Mesodermal cell (in vitro differentiated cells): ENCODE measurements at regions not wholly inside any gene's neighbourhood (a gene's known extent, or its start where the extent isn't known, plus 50 kb on each side); places are given as distances from the start of the nearest gene placed in this dataset.

Experiments used
- H3K27ac ChIP-seq: 2 replicates; pipeline ENCODE4 v1.7.0; 2013; ENCODE audit warnings: mild to moderate bottlenecking, low read depth, low read length, moderate library complexity; ENCODE audit not compliant: severe bottlenecking
- H3K36me3 ChIP-seq: 2 replicates; pipeline ENCODE4 v1.7.1; 2013; ENCODE audit warnings: mild to moderate bottlenecking, low read length, moderate library complexity; ENCODE audit not compliant: control insufficient read depth, insufficient read depth
- H3K4me1 ChIP-seq: one replicate; pipeline ENCODE4 v1.7.1; 2013; ENCODE audit warnings: mild to moderate bottlenecking, low read length; ENCODE audit not compliant: insufficient read depth, control insufficient read depth, poor library complexity, severe bottlenecking
- H3K4me3 ChIP-seq: 2 replicates; pipeline ENCODE4 v1.7.0; 2013; ENCODE audit warnings: low read length, control low read depth, mild to moderate bottlenecking; ENCODE audit not compliant: insufficient read depth, poor library complexity, severe bottlenecking; ENCODE audit errors: extremely low read depth
- H3K9me3 ChIP-seq: 2 replicates; pipeline ENCODE4 v1.7.1; 2013; ENCODE audit warnings: mild to moderate bottlenecking, low read length, moderate library complexity; ENCODE audit not compliant: control insufficient read depth
- WGBS, 2 experiments: methylation state at CpG; one replicate each; pipeline ENCODE4 v1.1.5; 2013; ENCODE audit warnings: missing lambda C conversion rate in 2 of 2; ENCODE audit not compliant: insufficient coverage in 2 of 2; 5-methylcytosine and 5-hydroxymethylcytosine counted together

DNA sequence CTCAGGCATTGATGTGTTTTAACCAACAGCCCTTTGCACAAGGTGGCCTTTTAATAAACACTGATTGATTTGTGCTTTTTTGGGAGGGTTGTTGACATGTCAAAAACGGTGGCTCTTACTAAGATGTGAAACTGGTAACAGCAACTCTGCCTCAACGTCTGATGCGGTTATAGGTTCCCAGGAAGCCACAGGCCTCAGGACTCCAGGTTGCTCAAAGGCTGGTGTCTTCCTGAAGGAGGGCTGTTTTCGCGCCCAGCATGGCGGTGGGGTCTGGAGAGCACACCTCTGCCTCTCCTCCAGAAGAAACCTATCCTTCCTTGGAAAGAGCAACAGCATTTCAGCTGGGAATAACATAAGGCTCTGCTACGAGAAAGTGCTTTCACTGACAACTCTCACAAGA, 187.5 kb downstream of the IRF8 start:
- Histone ChIP-seq H3K9me3 (no peaks in the 10 kb centered on the region), H3K27ac (no peak overlapping the region), H3K4me1 (no peaks in the 10 kb centered on the region), H3K4me3 (no peak overlapping the region), H3K36me3 (no peaks in the 10 kb centered on the region)
- 91 to 96% methylated on average over 4 to 7 of the region's 7 CpGs for WGBS, 2 experiments

DNA sequence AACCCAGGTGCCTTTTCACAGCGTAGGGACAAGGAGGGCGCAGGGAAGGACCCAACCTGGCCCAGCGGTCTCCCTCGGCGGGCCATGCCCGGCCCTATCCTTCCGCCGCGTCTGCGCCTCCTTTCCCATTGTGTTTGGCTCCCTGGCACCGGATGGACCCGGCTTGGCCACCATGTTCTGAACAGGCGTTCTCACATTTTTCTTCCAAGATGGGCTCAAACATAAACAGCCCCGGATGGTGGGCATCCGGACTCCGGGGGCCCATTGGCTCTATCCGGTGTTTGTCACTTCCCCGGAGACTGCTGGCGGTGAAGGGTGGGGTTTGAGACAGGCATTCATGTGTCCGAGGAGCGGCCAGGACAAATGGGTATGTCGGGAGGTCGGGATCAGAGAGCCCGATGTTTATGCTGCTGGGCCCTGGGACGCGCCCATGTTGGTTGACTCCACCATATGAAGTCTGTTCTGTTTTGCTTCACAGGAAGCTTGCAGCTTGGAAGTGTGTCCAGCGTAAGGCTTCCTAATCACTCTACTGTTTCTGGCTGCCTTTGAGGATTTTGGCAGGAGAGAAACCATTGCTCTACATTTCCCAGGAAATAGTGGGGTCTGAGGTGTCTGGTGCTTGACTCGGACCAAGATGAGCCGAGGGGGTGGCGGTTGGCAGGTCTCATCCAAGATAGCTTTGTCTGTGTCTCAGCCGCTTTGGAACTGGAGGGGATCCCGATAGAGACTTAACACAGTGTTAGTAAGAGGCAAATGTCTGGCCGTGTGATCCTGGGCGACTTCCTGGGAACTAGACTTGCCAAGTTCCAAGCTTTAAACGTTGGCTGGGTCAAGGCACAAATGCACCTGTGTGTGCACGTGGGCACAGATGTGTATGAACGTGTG, 188.3 kb downstream of the IRF8 start:
- peak overlapping the region; percentile 29 for H3K27ac ChIP-seq

DNA sequence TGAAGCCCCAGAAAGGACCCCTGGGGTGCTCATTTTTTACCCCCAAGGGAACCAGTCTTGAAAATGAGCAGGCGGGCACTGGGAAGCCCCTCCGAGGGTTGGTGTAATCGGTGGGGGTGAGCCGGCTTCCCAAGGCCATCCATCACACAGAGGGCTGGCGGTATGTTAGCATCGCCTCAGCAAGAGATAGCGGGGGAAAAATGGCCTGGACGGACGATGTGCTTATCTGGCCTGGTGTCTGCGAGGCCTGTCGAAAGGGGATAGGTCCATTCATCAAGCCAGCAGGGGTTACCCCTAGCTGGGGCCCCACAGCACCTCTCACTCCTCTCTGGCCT, 188.9 kb downstream of the IRF8 start:
- no peak overlapping the region for H3K4me3 ChIP-seq
- 86 to 90% methylated on average over 11 of the region's 11 CpGs for WGBS, 2 experiments
- no peaks in the 10 kb centered on the region for H3K36me3 ChIP-seq
- H3K9me3 ChIP-seq, result no peaks in the 10 kb centered on the region
- no peaks in the 10 kb centered on the region for H3K4me1 ChIP-seq
- H3K27ac ChIP-seq, result peak overlapping the region; percentile 29

More for the DNA sequence above, 188.3 kb downstream of the IRF8 start:
- Histone ChIP-seq H3K9me3 (no peaks in the 10 kb centered on the region), H3K36me3 (no peaks in the 10 kb centered on the region), H3K4me1 (no peaks in the 10 kb centered on the region), H3K4me3 (no peak overlapping the region)
- WGBS, 2 experiments, result 95 to 96% methylated on average over 33 to 36 of the region's 37 CpGs

DNA sequence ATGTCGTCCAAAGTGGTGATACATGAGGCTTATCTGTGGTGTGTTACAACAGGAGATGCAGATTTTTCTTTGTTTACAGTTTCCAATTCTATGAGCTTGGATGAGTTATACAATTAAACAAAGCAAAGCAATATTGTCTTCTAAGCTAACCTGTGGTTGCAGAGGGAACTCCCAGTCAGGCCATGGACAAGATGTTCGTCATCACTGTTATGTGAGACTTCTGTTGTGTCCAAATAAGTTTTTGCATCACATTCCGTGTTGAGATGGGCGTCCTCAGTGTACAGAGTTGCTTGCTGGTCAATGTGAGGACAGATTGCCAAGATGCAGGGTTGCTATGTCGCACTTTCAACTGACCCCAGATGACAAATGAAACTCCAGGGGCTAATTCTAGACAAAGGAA, 189.3 kb downstream of the IRF8 start:
- Histone ChIP-seq H3K36me3 (no peaks in the 10 kb centered on the region), H3K27ac (no peak overlapping the region), H3K4me1 (no peaks in the 10 kb centered on the region), H3K4me3 (no peak overlapping the region), H3K9me3 (no peaks in the 10 kb centered on the region)
- WGBS, 2 experiments, result 95 to 100% methylated on average over 3 to 5 of the region's 5 CpGs

DNA sequence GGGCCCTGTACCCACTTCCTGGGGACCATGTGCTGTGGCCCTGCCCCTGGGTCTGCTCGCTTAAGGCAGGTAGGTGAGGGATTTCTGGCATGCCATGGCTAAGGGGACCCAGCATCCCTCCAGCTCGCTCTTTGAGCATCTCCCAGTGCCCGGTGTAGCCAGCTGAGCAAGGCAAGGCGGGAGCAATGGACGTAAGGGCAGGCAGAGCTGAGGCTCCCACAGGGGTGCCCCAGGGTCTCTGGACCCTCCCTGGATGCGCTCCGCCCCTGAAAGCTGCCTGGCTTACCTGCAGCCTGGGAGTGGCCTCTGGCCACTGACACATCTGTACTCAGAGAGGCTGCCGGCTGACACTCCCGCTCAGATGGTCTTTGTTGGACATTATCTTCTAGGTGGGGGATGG, 189.9 kb downstream of the IRF8 start:
- Histone ChIP-seq H3K36me3 (no peaks in the 10 kb centered on the region), H3K27ac (no peak overlapping the region)
- WGBS, 2 experiments, result 89 to 95% methylated on average over 8 to 9 of the region's 9 CpGs

DNA sequence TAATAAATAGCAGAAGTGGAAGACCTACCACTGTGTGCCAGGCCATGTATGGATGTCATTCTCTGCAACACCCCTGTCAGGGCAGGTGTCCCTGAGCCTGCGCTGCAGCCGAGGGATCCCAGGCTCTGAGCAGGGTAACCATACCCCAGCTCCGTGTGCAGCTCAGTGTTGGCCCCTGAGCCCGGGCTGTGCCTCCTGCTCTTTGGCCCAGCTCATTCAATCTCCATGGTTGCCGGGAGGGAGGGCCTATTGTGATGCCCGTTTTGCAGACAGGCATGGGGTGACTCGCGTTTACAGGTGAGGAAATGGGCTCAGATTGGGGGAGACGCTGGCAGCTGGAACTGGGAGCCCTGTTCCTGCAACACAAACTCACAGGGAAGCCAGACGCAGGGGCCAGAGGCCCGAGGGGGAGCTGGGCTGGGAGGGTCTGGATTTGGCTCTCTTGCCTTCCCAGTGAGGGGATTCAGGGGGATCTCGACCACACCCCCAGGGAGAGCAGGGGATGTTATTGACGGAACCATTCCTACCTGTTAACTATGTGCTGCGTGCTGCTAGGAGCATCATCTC, 190.5 kb downstream of the IRF8 start:
- Histone ChIP-seq H3K4me1 (no peaks in the 10 kb centered on the region), H3K9me3 (no peaks in the 10 kb centered on the region), H3K4me3 (no peak overlapping the region), H3K36me3 (no peaks in the 10 kb centered on the region), H3K27ac (no peak overlapping the region)
- 80 to 82% methylated on average over 10 to 11 of the region's 14 CpGs for whole genome bisulfite sequencing, 2 experiments

More for the DNA sequence above, 189.9 kb downstream of the IRF8 start:
- Histone ChIP-seq H3K9me3 (no peaks in the 10 kb centered on the region), H3K4me1 (no peaks in the 10 kb centered on the region), H3K4me3 (no peak overlapping the region)

DNA sequence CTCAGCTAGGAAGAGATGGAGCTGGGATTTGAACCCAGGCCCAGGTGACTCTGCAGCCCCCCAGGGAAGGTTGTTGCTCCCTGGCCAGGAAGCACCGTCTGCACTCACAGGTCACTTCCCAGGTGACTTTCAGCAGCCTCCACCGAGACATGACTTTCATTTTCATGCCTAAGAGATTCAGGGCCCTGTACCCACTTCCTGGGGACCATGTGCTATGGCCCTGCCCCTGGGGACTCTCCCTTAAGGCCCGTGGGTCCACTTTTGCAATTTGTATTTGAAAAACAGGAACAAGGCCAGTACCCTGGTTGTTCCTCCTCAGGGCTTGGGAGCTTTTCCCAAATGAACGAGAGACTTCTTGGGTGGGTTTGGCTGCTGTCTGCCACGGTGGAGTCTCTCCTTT, 191.0 kb downstream of the IRF8 start:
- WGBS, 2 experiments, result 95 to 99% methylated on average over 4 to 5 of the region's 5 CpGs
- no peaks in the 10 kb centered on the region for H3K36me3 ChIP-seq
- no peak overlapping the region for H3K4me3 ChIP-seq
- no peaks in the 10 kb centered on the region for H3K9me3 ChIP-seq
- H3K4me1 ChIP-seq, result no peaks in the 10 kb centered on the region
- no peak overlapping the region for H3K27ac ChIP-seq

DNA sequence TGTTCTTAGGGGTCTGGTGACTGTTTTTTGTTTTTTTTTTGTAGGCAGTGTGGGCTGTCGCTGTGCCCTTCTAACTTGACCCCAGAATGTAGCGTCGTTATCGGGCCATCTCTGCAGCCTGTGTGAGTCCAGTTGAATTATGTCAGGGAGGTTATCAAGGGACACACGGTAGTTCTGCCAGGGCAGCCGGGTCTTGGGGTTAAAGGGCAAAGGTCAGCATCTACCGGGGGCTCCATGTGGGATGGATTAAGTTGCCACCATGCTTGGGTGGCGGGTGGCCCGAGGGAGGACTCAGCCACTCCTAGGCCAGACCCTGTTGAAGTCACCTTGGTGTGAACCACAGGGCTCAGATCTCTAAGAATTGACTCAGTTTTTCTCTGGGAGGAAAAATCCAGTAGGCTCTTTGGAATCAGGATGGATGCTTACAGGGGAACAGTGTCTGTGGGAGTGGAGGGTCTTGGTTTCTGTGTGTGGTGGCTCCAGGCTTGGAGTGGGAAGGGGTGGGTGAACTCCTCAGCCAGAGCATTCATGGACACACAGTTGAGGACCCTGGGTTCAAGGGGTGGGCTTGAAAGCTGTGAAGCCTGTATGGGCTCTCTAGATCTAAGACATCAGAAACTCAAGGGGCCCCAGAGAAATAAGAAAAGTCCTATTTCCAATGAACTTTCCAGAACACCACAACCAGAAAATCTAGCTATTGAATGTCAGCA, 191.7 kb downstream of the IRF8 start:
- Histone ChIP-seq H3K4me1 (no peaks in the 10 kb centered on the region), H3K4me3 (no peak overlapping the region), H3K9me3 (no peaks in the 10 kb centered on the region), H3K36me3 (no peaks in the 10 kb centered on the region), H3K27ac (peak overlapping the region; percentile 29)
- WGBS, 2 experiments, result 78 to 90% methylated on average over 5 to 8 of the region's 9 CpGs

DNA sequence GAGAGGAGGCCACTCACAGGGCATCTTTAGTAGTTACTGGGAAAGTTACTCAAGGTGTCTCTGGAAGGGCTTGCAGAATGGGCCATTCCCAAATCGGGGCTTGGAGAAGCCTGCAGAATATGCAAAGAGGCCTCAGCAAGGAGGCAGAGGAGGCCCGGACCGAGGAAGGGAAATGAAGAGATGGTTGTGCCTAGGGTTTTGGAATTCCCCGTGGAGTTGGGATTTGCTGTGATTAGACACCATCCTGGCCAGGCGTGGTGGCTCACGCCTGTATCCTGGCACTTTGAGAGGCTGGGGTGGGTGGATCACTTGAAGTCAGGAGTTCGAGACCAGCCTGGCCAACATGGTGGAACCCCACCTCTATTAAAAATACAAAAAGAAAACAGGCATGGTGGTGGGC, 193.0 kb downstream of the IRF8 start:
- 96% methylated on average over 4 to 5 of the region's 7 CpGs for WGBS, 2 experiments
- H3K36me3 ChIP-seq, result no peaks in the 10 kb centered on the region
- H3K4me1 ChIP-seq, result no peaks in the 10 kb centered on the region
- no peak overlapping the region for H3K4me3 ChIP-seq
- H3K27ac ChIP-seq, result no peak overlapping the region
- H3K9me3 ChIP-seq, result no peaks in the 10 kb centered on the region

DNA sequence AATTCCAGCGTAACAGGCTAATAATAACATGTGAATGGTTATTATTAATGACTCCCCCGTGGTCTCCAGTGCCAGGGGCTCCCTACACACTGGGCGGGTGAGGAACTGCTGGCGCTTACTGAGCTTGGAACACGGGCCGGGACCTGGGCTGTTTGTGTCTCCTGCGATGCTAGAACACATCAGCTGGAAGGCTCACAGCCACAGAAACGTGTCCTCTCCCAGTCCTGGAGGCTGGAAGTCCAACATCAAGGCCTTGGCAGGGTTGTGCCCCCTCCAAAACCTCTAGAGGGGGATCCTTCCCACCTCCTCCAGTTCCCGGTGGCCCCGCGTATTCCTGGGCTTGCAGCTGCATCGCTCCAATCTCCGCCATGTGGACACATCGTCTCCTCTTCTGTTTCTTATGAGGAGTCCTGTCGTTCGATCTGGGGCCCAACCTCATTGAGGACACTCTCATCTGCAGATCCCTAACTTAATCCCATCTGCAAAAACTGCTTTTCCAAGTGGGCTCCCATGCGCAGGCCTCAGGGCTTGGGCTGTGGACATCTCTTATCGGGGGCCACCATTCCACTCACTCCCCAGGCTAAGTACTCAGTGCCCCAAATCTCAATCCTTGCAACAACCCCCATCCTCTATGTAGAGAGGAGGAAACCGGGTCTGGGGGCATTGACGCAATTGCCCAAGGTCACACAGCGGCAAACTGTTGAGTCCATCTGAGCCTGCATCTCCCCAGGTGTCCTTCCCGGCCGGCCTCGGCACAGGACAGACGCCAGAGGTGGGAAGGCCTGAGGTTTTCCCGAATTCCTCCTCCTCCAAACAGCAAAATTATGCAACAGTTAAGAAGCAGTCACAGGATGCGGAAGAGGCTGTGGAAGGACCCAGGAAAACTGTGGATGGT, 193.9 kb downstream of the IRF8 start:
- no peak overlapping the region for H3K4me3 ChIP-seq
- H3K36me3 ChIP-seq, result no peaks in the 10 kb centered on the region
- 88 to 89% methylated on average over 22 to 23 of the region's 27 CpGs for WGBS, 2 experiments
- H3K4me1 ChIP-seq, result no peaks in the 10 kb centered on the region
- H3K27ac ChIP-seq, result no peak overlapping the region
- no peaks in the 10 kb centered on the region for H3K9me3 ChIP-seq
